Hematopoietic multipotent progenitor cell treated with erythropoietin and hydrocortisone succinate and interleukin-3 and kit ligand, for 6 days (in vitro differentiated cells): ENCODE measurements at regions not wholly inside any gene's neighbourhood (a gene's known extent, or its start where the extent isn't known, plus 50 kb on each side); places are given as distances from the start of the nearest gene placed in this dataset.
A peak's percentile ranks its signal among the peaks of the same experiment; 100 is the strongest.

ENCODE experiments used
- DNase-seq: peaks from one replicate; pipeline ENCODE4 v3.0.0-alpha.2; 2015

DNA sequence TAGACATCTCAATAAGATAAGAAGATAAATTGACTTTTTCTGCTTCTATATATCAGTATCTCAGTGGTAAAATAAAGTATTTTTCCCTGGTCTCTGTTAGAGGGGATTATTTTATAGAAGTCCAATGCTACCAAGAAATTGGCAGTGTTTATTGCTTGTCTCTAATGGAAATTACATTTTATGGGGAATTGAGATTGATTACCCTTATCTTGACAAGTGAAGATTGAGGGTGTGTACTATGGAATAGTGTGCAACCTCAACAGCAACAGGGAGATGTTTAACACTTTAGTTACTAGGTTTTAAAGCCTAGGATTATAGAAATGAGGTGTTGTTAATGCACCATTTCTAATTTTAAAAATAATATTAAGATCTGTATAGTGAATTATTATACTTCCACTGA is 154.8 kb upstream of the ROBO1 start:
- DNase-seq: no peak

DNA sequence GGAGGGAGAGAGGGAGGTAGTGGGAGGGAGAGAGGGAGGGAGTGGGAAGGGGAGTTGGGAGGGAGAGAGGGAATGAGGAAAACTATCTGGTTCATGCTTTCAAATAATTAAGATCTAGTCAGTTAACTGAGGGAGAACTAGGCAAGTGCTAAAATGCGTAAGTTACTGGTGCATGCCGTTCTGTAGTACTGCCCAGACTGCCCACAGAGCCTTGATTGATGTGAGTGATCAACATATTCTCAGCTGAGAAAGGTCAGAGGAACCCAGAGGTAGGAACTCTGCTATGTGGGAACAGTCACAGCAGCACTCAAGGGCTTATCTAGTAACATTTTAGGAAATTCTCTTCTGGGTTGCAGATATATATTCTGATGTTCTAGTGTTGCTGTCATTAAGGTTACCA is 149.8 kb upstream of the ROBO1 start:
- no peak for DNase-seq

DNA sequence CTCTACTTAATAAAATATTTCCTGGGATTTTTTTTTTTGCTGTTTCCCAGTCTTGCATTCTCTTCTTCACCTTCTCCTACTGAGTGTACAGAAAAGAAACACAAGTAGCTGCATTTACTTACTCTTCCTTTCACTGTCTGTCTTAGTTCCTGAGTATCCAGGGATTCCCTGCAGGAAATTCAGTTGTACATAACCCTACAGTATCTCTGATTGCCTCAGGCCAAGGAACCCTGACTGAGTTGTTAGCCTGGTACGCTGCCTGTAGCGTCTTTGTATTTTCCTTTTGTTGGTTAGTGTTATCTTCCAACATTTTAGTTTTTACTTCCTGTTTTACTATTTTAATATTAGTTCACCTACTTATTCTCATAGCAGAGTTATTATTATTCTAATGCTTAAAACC is 142.5 kb upstream of the ROBO1 start:
- DNase-seq: no peak

DNA sequence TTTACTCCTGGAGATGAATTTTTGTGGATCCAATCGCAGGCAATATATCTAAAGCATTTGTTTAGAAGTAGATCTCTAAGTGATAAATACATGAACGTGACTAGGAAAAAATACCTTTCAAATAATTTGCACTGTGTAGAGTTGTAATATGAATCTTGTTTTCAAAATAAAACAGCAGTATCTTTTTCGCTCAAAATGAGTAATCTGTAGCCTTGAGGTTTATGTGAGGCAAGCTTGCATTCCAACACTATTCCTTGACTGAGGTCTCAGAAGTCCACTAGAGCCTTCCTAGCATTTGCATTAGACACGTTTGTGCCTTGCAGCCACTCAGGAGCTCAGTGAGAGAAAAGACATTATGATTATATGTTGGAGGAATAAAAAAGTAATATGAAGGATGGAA is 138.3 kb upstream of the ROBO1 start:
- no peak for DNase-seq

DNA sequence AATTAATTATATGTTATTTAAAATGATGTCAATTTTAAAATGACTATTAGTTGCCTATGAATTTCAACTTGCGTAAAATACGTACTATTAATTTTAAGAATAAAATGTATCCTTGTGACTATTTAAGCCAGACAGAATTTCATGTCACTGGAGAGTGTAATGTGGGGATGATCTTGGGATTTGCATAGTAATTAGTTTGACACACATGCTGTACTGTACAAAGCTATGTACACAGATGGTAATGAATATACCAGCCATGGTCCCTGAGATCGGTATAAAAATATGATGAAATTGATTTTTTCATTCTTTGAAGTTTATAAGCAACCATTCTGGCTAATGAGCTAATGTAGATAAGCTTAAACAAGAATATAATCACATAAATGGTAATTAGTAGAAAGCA is 134.4 kb upstream of the ROBO1 start:
- no peak for DNase-seq

DNA sequence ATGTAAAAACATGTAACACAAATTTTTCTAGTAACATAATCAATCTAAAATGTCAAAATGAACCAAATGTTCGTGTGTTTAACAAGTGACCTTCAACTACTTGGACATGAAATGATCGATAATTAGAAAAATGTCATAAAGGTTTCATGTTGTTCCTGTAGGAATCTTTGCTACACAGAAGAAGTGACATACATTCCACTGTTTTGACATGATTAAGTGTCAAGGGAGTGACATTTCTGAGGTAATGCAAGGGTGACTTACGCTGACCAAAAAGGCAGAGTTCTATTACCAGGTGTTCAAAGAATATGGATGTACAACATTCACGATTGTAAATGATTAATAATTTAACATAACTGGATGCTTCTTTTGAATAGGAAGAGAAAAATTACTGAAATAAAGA is 131.1 kb upstream of the ROBO1 start:
- DNase-seq: no peak

DNA sequence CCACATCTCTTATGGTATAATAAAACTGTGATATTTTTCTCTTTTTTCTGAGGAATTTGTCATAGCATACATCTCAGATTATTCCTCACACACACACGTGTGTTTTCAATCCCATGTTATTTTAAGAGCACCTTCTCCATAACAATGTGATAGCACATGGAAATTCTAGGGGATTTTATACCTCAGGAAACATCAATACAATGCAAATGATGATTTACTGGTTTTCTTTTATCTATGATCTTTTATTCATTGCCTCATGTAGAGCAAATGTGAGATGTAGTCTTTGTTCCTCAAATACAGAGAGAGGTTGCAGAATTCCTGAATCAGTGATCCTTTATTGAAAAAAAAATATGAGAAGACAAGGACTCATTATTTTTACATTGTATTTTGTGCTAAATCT is 128.3 kb upstream of the ROBO1 start:
- DNase-seq: no peak

DNA sequence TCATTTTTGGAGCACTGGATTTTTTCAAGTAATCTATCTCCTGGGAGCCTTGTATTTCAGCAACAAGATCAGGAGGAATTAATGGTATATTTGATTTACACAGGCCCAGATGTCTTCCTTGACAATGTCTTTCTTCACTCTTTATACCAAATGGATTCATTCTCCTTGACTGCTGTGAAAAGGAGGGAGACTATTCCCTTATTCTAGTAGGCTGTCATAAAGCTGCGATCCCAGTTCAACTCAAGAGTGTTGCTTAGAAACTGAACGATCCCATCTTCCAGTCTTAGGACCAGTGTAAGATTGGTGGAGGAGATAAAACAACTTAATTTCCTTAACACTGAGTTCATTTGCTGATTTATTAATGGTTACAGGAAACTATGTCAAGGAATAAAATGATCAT is 119.4 kb upstream of the ROBO1 start:
- DNase-seq: no peak

DNA sequence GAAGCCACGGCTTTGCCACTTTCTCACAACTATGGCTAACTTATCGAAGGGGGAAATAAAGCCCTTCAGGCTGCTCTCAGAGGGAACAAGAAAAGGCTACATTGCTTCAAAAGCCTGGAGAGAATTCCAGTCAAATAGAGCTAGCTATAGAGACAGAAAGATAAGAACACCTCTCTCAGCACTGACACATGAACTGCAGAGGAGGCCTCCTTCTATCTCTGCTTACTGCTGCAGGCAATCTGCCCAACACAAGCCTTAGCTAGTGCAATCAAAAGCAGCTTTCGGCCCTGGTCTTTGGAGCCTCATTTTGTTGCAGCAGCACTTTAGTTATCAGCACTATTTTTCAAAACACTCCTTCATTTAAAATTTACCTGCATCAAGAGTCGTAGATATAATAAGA is 118.4 kb upstream of the ROBO1 start:
- DNase-seq: no peak

DNA sequence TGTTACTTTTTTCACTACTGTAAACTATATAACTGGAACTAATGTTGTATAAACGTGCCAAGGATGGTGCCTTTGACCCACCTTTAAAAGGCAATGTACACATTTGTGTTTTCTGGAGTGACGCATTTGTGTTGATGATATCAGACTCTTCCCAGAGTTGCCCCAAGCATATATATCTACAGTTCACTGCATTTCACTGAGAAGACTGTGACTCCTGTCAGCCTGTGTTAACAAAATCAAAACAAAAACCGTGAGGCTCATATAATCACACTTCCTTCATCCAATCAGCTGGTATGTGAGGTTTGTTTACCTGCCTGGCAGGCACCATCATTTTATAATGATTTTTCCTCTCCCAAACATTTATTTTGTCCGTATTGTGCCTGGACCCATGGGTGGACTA is 117.6 kb upstream of the ROBO1 start:
- no peak for DNase-seq

DNA sequence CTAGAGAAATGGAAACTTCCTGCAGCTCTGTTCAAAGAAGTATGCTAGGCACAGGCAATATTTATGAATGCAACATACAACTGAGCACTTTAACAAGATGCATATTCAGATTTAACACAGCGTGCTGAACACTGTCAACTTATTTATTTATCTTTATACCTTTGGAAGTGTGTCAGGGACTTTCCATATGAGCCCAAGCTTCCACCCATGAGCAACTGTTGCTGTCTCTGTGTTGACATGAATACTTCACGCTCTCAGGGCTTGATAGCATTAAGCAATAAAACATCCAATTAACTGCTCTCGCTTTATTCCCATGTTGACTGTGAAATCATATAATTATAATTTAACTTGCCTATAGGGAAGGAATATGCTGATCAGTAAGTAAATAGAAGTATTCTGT is 116.6 kb upstream of the ROBO1 start:
- no peak for DNase-seq

DNA sequence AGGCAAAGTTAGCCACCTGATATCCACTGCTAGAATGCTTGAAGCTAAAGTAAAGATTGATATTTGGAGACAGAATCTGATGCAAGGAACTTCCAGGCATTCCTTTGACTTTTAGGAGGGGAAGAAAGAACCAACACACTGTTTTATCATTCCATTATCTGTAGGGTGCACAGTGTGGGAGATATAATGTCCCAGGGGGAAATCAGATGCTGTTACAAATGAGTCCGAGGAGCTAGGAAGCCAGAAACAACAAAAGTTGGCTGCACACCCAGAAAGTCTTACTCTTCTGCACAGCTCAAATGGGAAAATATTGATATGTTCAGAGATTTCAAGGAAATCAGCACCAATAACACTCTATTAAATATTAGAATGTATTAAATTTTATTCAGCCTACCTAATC is 113.6 kb upstream of the ROBO1 start:
- DNase-seq: no peak

DNA sequence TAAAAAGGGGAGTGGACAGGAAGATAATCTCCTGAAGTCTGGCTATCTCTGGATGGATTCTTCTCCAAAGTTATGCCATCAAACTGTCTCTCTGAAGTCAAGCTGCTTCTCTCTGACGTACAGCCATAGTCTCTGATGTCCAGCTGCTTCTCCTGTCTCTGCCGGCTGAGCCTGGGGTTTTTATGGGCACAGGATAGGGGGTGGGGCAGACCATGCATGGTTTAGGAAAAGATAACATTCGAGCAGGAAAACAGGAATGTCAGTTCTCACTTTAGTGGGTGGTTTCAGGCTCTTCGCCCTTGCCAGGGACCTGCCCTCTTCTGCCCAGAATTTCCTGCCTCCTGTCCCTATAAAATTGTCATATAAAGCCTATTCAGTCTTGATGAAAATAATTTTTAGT is 110.9 kb upstream of the ROBO1 start:
- no peak for DNase-seq

DNA sequence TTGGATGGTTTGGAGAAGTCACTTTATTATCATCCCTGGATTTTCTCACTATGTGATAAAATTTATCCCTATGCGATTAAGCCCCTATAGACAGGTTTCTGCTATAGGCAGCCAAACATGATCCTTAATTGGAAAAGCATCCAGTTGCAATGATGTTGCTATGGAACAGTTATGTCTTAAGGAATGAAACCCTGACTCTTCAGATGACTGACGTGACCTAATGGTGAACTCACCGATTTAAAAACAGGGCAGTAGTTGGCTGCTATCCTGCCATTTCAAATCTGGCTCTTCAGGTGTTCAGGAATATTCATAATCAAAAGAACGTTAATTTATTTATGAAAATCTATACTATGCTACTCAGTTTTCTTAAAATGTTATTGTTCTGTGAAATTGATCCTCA is 106.8 kb upstream of the ROBO1 start:
- DNase-seq: no peak

DNA sequence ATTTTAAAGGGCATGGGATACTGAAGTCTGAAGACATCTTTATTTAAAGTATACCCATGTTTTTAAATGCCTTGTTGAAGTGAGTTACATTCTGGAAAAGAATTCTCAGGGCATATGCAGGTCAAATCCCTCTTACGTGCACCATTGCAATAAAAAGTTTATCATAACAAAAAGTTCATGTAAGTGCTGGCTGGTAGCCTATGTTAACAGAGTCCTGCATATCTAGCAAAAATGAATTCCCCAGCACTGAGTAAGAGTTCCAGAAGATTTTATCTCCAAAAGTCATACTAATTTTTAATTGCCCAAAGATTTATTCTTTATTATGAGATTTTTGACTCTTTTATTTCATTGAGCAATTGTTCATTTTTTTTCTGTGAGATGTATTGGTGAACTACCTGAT is 104.7 kb upstream of the ROBO1 start:
- DNase-seq: no peak

DNA sequence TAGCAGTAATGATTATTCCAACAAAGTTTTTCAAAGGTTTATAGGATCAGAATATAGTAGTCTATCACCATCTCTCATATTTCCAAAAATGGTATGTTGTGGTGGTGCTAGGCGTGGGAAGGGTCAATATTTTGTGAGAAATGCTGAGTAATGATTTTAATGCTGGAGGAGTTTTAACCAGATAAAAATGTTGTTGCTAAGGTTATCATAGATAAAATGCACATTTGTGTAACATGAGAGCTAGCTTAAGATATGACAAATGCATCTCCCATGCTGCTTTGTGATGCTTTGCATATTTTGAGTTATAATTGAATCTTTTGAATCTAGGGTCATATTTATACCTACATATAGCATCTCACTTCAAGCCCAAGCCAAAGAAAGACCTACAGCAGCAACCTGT is 103.9 kb upstream of the ROBO1 start:
- DNase-seq: no peak

DNA sequence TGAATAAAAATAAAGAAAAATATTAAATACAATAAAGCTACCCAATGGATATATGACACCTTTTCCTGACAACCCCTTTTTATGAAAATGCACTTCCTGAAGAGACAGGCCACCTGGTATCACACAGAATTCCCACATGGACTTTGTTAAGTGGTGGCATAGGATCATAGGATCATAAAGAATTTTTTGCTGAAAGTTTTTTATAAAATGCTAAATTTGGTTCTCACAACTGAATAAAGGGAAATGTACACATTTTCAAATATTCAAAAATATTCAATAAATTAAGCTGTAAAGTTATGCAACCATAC is 102.5 kb upstream of the ROBO1 start:
- no peak for DNase-seq

DNA sequence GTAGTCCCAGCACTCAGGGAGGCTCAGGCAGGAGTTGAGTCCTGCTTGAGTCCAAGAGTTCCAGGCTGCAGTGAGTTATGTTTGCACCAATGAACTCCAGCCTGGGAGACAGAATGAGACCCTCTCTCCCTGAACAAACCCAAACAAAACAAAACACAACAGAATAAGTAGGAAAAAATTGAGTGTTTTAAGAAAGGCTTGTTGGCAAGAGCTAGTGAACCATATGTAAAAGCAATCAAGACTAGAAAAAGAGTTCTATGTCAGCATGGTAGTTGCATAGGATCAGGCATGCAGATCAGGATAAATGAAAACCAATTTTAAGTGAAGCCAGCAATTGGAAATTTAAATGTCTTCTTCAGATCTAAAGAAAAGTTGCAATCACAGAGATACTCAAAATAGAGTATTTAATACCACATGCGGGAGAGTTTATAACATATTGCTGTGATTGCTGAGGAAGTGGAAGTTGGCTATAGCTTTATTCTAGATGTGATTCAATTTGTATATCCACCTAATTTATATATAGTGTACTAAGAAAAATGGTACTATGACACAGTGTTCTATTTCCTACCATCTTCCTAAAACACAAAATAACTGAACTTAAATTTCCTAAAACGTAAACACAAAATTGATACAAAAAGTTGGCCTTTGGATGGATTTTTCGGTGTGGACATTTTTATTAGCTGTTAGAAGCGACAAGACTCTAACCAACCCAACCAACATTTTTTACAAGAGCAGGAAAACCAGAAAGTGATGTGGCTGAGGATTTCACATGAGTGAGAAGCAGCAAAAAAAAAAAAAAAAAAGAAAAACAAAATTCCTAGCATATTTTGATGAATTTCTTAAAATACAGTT is 101.9 kb upstream of the ROBO1 start:
- no peak for DNase-seq

DNA sequence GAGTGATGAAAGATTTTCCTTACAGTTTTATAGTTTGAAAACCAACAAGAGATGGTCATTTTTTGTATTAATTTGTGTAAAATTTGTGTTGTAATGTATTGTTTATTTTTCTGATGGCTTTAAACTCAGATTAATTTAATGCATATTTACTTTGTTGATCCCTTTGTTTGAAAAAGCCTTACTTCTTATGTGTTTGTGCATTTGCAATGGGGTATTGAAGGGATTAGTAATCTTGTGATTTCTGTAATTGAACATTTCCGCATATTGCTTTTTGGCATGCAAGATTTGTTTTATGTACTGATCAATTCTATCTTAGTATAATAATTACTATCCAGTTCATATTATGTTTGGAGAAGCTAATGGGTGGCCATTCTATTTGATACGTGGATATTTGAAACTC is 98.4 kb upstream of the ROBO1 start:
- no peak for DNase-seq

DNA sequence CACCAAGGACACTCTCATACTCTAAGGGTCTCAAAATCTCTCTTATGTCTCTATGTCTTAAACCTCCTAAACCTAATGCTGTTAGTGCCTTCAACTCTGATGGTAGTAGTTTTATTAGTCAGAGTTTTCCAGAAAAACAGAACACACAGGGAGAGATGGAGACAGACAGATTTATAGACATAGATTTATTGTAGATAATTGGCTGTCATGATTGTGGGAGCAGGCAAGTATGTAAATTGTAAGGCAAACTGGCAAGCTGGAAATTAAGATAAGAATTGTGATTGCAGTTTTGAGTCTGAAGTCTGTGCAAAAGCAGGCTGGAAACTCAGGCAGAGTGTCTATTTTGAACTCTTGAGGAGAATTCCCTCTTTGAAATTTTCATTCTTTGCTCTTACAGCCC is 96.3 kb upstream of the ROBO1 start:
- no peak for DNase-seq

DNA sequence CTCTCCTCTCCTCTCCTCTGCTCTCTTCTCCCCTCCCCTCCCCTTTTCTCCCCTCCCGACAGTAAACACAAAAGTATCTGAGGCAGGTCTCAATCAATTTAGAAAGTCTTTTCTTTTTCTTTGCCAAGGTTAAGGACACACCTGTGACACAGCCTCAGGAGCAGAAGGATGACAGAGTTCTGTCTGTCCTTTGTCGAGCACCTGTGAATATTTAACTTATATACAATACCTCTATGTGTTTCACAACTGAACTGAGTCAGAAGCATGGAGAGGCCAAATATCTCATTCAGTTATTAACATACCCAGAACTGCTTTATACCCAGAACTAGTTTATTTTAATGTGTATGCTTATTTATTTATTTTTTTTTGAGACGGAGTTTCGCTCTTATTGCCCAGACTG is 81.1 kb upstream of the ROBO1 start:
- no peak for DNase-seq

DNA sequence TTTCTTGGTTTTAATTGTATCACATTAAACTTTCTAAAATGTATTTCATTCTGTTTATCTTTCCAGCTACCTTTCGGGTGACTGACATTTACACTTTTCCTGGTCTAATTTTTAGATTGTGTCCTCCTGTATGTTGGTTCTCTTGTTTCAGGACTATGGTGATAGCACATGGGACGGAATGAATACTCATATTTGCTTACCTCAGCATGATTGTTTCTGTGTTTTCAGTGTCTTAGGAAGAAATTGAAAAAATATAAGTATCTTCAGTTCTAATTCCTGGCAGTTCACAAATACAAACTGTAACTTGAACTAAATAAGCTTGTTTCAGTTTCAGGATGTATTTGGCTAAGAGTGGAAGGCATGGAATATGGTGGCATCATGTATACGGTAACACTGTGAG is 80.1 kb upstream of the ROBO1 start:
- DNase-seq: no peak

DNA sequence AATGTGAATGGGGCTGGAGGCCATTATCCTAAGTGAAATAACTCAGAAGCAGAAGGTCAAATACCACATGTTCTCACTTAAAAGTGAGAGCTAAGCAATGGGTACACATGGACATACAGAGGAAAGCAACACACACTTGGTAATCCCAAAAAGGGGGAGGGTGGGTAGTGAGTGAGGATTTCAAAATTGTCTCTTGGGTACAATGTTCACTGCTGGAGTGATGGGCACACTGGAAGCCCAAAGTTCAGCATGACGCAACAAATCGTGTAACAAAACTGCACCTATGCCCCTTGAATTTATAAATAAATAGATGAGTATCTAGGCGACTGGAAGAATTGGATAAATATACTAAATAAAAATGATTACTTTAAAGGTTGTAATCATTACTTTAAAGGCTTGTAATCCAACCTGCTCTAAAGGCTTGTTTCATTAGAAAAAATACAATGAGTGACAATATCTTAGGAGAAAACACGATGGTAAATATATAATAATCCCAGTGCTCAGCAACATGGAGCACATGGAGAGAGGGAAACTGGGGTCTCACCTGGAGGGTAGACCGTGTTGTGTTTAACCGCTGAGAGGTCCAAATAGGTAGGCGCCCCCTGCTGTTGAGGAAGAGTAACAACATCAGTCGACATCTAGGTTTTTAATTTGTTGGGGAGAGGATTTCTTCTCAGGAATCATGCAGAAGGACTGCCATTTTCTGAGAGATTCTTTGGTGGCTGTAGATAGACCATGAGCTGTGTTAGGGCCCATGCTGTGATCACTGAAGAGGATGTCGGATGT is 78.5 kb upstream of the ROBO1 start:
- peak; percentile 33 for DNase-seq

DNA sequence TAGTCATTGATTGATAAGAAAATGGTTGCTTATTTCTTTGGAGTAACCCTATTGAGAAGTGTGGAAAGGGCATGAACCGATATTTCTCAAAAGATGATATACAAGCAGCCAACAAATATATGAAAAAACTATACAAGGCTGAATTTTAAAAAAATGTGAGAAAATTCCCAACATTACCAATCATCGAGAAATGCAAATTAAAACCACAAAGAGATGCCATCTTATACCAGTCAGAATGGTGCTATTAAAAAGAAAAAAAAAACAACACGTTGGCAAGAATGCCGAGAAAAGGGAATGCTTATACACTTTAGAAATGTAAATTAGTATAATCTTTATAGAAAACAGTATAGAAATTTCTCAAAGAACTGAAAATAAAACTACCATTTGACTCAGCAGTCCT is 77.7 kb upstream of the ROBO1 start:
- DNase-seq: no peak

DNA sequence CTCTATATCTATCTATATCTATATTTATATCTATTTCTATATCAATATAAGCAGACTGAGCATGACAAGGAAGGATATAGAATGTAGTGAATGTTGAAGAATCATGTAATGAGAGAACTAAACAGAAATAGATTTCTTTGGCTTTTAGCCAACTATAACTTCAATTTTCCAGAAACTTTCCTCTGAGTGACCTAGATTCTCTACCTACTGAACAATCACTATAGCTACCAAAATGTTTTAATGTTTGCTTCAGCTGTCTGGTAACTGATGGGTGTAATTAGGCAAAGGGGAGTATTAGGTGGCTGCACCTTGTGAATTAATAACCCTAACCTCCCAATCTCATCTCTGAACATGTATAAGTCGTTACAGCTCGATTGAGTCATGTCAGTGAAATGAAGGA is 76.4 kb upstream of the ROBO1 start:
- no peak for DNase-seq
